Uterus (tissue), 3 donors: ENCODE measurements at regions not wholly inside any gene's neighbourhood (a gene's known extent, or its start where the extent isn't known, plus 50 kb on each side); places are given as distances from the start of the nearest gene placed in this dataset.

Source experiments
- DNase-seq, 2 donors: peaks; one replicate each; pipeline ENCODE4 v3.0.0-alpha.2; 2019 to 2020
- H3K27ac ChIP-seq, 2 donors: fragments of 200-600 bp; sonication (generic); 1 replicate in 1 of 2; 2 replicates in 1 of 2; pipeline ENCODE4 v1.5.1; 2016 to 2018
- H3K27me3 ChIP-seq, 2 donors: fragments of 200-600 bp; sonication (generic); one replicate each; pipeline ENCODE4 v1.5.1; 2018 to 2019; ENCODE audit warnings: control low read depth in 1 of 2
- H3K36me3 ChIP-seq, 2 donors: fragments of 200-600 bp; sonication (generic); one replicate each; pipeline ENCODE4 v1.5.1; 2019; ENCODE audit warnings: control low read depth in 1 of 2
- H3K4me1 ChIP-seq, 2 donors: fragments of 200-600 bp; sonication (generic); one replicate each; pipeline ENCODE4 v1.5.1; 2018 to 2019; ENCODE audit warnings: control low read depth in 1 of 2
- H3K4me3 ChIP-seq, 2 donors: fragments of 200-600 bp; sonication (generic); 1 replicate in 1 of 2; 2 replicates in 1 of 2; pipeline ENCODE4 v1.5.1; 2018 to 2019; ENCODE audit warnings: mild to moderate bottlenecking in 1 of 2
- H3K9me3 ChIP-seq, 2 donors: fragments of 200-600 bp; sonication (generic); one replicate each; pipeline ENCODE4 v1.5.1; 2019; ENCODE audit warnings: control low read depth in 1 of 2
- CTCF ChIP-seq, 4 experiments: fragments of 200-600 bp in 2 of 4; fragments of 450-650 bp in 2 of 4; sonication (generic) in 2 of 4; IDR thresholded peaks; one replicate each; pipeline ENCODE4 v1.5.1; 2016 to 2019; ENCODE audit warnings: antibody characterized with exemption in 4 of 4, mild to moderate bottlenecking in 2 of 4, moderate library complexity in 1 of 4
- POLR2A ChIP-seq, 2 donors: fragments of 450-650 bp; IDR thresholded peaks; one replicate each; pipeline ENCODE4 v1.6.1; 2016; ENCODE audit warnings: antibody characterized with exemption in 2 of 2, mild to moderate bottlenecking in 1 of 2, moderate library complexity in 1 of 2
- intact Hi-C: fragments of 100-400 bp; cut with DNase I; formaldehyde crosslinking; loops from one replicate; pipeline ENCODE4 v1.15.1; 2023; ENCODE audit warnings: low total_unique reads
- donor health status: DM: yes; HTN: yes; CAD: no.

GRCh38 chr10:42916974-42917373 is 134.4 kb downstream of the BMS1 start:
- H3K36me3 ChIP-seq: no peaks in the 10 kb centered on the region
- H3K4me1 ChIP-seq: no peaks in the 10 kb centered on the region
- H3K27me3 ChIP-seq: no peaks in the 10 kb centered on the region
- no peak overlapping the region for H3K4me3 ChIP-seq
- intact Hi-C loops: no loop called here
- no peak overlapping the region for H3K27ac ChIP-seq
- H3K9me3 ChIP-seq: no peaks in the 10 kb centered on the region
- TF ChIP-seq CTCF (IDR thresholded peaks at IDR 0.05) (no peak), POLR2A (IDR thresholded peaks at IDR 0.05) (no peak)
- no peak for DNase-seq

GRCh38 chr10:42917821-42918220 is 135.2 kb downstream of the BMS1 start:
- Histone ChIP-seq H3K36me3 (no peaks in the 10 kb centered on the region), H3K9me3 (no peaks in the 10 kb centered on the region), H3K27me3 (no peaks in the 10 kb centered on the region), H3K27ac (no peak overlapping the region), H3K4me3 (no peak overlapping the region), H3K4me1 (no peaks in the 10 kb centered on the region)
- intact Hi-C loops: no loop called here
- DNase-seq: no peak
- TF ChIP-seq CTCF (IDR thresholded peaks at IDR 0.05) (no peak), POLR2A (IDR thresholded peaks at IDR 0.05) (no peak)

GRCh38 chr10:42921951-42922350 is 139.4 kb downstream of the BMS1 start:
- H3K36me3 ChIP-seq: no peaks in the 10 kb centered on the region
- no peaks in the 10 kb centered on the region for H3K9me3 ChIP-seq
- DNase-seq: no peak
- no peaks in the 10 kb centered on the region for H3K4me1 ChIP-seq
- no peak overlapping the region for H3K4me3 ChIP-seq
- no peak overlapping the region for H3K27ac ChIP-seq
- intact Hi-C loops: no loop called here
- TF ChIP-seq POLR2A (IDR thresholded peaks at IDR 0.05): no peak
- TF ChIP-seq CTCF (IDR thresholded peaks at IDR 0.05): no peak
- H3K27me3 ChIP-seq: no peaks in the 10 kb centered on the region

- H3K27ac ChIP-seq: no peak overlapping the region
- H3K9me3 ChIP-seq: no peaks in the 10 kb centered on the region
- no peaks in the 10 kb centered on the region for H3K27me3 ChIP-seq
- H3K4me1 ChIP-seq: no peaks in the 10 kb centered on the region
- no peak for DNase-seq
- TF ChIP-seq CTCF (IDR thresholded peaks at IDR 0.05): no peak
- no peak for TF ChIP-seq POLR2A (IDR thresholded peaks at IDR 0.05)
- H3K4me3 ChIP-seq: no peak overlapping the region
- H3K36me3 ChIP-seq: no peaks in the 10 kb centered on the region
- intact Hi-C loops: no loop called here
Observed at GRCh38 chr10:42924484-42924883, 141.9 kb downstream of the BMS1 start.

- peaks cover 0 to 5% of the 10 kb centered on the region in 2 donors for H3K27me3 ChIP-seq
- no peak for DNase-seq
- TF ChIP-seq CTCF (IDR thresholded peaks at IDR 0.05) (no peak), POLR2A (IDR thresholded peaks at IDR 0.05) (no peak)
Observed at GRCh38 chr10:42926843-42927242, 144.2 kb downstream of the BMS1 start.

More at GRCh38 chr10:42926843-42927242, 144.2 kb downstream of the BMS1 start:
- Histone ChIP-seq H3K36me3 (no peaks in the 10 kb centered on the region), H3K4me1 (no peaks in the 10 kb centered on the region), H3K27ac (no peak overlapping the region), H3K4me3 (no peak overlapping the region), H3K9me3 (no peaks in the 10 kb centered on the region)
- intact Hi-C loops: no loop called here
